ENCODE measurements at regions not wholly inside any gene's neighbourhood (a gene's known extent, or its start where the extent isn't known, plus 50 kb on each side); places are given as distances from the start of the nearest gene placed in this dataset.

DNA sequence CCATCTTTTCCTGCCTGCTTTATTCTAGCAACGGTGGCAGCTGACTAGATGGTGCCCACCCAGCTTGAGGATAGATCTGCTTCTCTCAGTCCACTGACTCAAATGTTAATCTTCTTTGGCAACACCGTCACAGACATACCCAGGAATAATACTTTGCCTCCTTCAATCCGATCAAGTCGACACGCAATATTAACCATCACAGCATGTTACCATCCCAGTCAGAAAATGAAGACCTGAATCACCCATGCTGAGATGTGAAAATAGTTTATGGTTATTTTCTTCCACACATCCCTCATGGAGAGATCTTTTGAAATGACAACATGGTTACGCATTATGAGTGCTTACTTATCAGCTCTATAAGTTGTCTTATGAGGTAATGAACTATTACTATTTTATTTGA lies 392.8 kb downstream of the SEC23A start:
- in situ Hi-C loops (cut with MboI; ENCODE audit: low sequenced_read_pairs), result no loop called here

More for the DNA sequence above, 392.8 kb downstream of the SEC23A start:
- DNase-seq (no peak), ATAC-seq (ENCODE audit: low read depth) (no peak)
- Histone ChIP-seq H3K23ac (ENCODE audit: low read depth, low read length) (no peak overlapping the region), H3K9ac (ENCODE audit: low read depth, low read length) (no peak overlapping the region), H2AK9ac (replicated peaks; ENCODE audit: low read depth, low read length, poor library complexity) (no peak overlapping the region), H3K4me3 (ENCODE audit: insufficient read depth, low read depth, low read length) (no peak overlapping the region), H2BK5ac (ENCODE audit: low read depth, low read length, poor library complexity, severe bottlenecking) (no peak overlapping the region), H2BK15ac (ENCODE audit: low read depth, low read length) (no peak overlapping the region), H4K20me1 (ENCODE audit: insufficient read depth, low read length) (no peaks in the 10 kb centered on the region), H3K9me1 (ENCODE audit: insufficient read depth, low read length) (no peaks in the 10 kb centered on the region), H2AFZ (replicated peaks; ENCODE audit: low read length, poor library complexity) (no peak overlapping the region), H3K56ac (ENCODE audit: extremely low read depth, insufficient read depth, low read length) (no peak overlapping the region), H4K91ac (ENCODE audit: insufficient read depth, low read depth, low read length) (no peak overlapping the region), H3K9me3 (ENCODE audit: control insufficient read depth, insufficient read depth, low read length) (no peaks in the 10 kb centered on the region), H3K4me2 (ENCODE audit: low read depth, low read length) (no peak overlapping the region), H2BK20ac (ENCODE audit: low read depth, low read length) (no peak overlapping the region), H3K4me1 (ENCODE audit: control insufficient read depth, insufficient read depth, low read length) (no peaks in the 10 kb centered on the region), H3K36me3 (ENCODE audit: control insufficient read depth, insufficient read depth, low read length) (no peaks in the 10 kb centered on the region), H3K27ac (ENCODE audit: insufficient read depth, low read length) (no peak overlapping the region), H3K79me1 (ENCODE audit: low read depth in 1 of 2, low read length in 2 of 2) (no peaks in the 10 kb centered on the region), H4K5ac (ENCODE audit: low read depth, low read length) (no peak overlapping the region), H3K18ac (ENCODE audit: low read depth, low read length) (no peak overlapping the region), H4K8ac (ENCODE audit: low read depth in 2 of 2, low read length in 2 of 2) (no peak overlapping the region), H3K27me3 (ENCODE audit: control insufficient read depth, insufficient read depth, low read length) (no peaks in the 10 kb centered on the region), H3K14ac (replicated peaks; ENCODE audit: low read depth, low read length) (no peak overlapping the region), H3K4ac (ENCODE audit: low read depth, low read length) (no peak overlapping the region), H2AK5ac (ENCODE audit: low read depth, low read length) (no peak overlapping the region), H2BK120ac (ENCODE audit: low read depth, low read length) (no peak overlapping the region)
- ChIA-PET POLR2A (ENCODE audit: unreplicated experiment) (no interaction called here), CTCF (interaction anchor here (1.1 kb wide), 1 partner anchor 12 kb away, joined by 5 read pairs; no protein-coding TSS in a partner anchor)
- TF ChIP-seq CHD1 (IDR thresholded peaks at IDR 0.05; ENCODE audit: low read depth, low read length), result no peak
- TF ChIP-seq CTCF (conservative IDR thresholded peaks at IDR 0.05; ENCODE audit: low read depth, low read length), result no peak
- TF ChIP-seq NFE2L2 (IDR thresholded peaks at IDR 0.05; ENCODE audit: low read depth, low read length), result no peak
- no peak for TF ChIP-seq MAFK (IDR thresholded peaks at IDR 0.05; ENCODE audit: low read depth, low read length)
- no peak for TF ChIP-seq CEBPB (IDR thresholded peaks at IDR 0.05; ENCODE audit: low read depth, low read length)
- intact Hi-C loops (cut with micrococcal nuclease), result no loop called here
- BruUV-seq (replicated peaks), result no TSS peak
- dilution Hi-C loops (cut with HindIII; ENCODE audit: low sequenced_read_pairs, unreplicated experiment), result no loop called here
- WGBS, 2 experiments (ENCODE audit: extremely low coverage in 2 of 2, insufficient read length in 1 of 2), result 60% methylated on average over 1 of the region's 6 CpGs; no CpG with 5 or more reads in 1 of the 2 experiments
